NCI-H748 (cell line): ENCODE measurements at regions not wholly inside any gene's neighbourhood (a gene's known extent, or its start where the extent isn't known, plus 50 kb on each side); places are given as distances from the start of the nearest gene placed in this dataset.
"Not testable (repeated sequence)": the region's sequence is repeated elsewhere in the genome, so short reads cannot be mapped to it uniquely, and the experiment has no call there.

Source experiments
- DNase-seq: peaks from one replicate; lab custom pipeline; 2025; ENCODE audit not compliant: unreplicated experiment; lab: John Stamatoyannopoulos, UW

GRCh38 chr17:54666559-54666958, 234.1 kb upstream of the TOM1L1 start:
- DNase-seq: no peak

- DNase-seq: no peak
Measured at GRCh38 chr17:54678158-54678557, 222.5 kb upstream of the TOM1L1 start.

GRCh38 chr17:54680410-54680809, 220.2 kb upstream of the TOM1L1 start:
- no peak for DNase-seq

GRCh38 chr17:54694287-54694887, 206.3 kb upstream of the TOM1L1 start:
- no peak for DNase-seq

- not testable (repeated sequence) for DNase-seq
Measured at GRCh38 chr17:54712798-54713197, 187.9 kb upstream of the TOM1L1 start.

- no peak for DNase-seq
Measured at GRCh38 chr17:54718286-54718685, 182.4 kb upstream of the TOM1L1 start.

- DNase-seq: no peak
Measured at GRCh38 chr17:54727624-54728023, 173.0 kb upstream of the TOM1L1 start.

- no peak for DNase-seq
Measured at GRCh38 chr17:54736573-54736972, 164.1 kb upstream of the TOM1L1 start.

GRCh38 chr17:54738496-54738895, 162.2 kb upstream of the TOM1L1 start:
- DNase-seq: no peak

GRCh38 chr17:54744750-54745149, 155.9 kb upstream of the TOM1L1 start:
- no peak for DNase-seq

- no peak for DNase-seq
Measured at GRCh38 chr17:54745239-54745638, 155.4 kb upstream of the TOM1L1 start.

GRCh38 chr17:54745862-54746261, 154.8 kb upstream of the TOM1L1 start:
- no peak for DNase-seq

- DNase-seq: no peak
Measured at GRCh38 chr17:54749157-54749556, 151.5 kb upstream of the TOM1L1 start.

GRCh38 chr17:54754560-54754959, 146.1 kb upstream of the TOM1L1 start:
- DNase-seq: peak; percentile 29

- no peak for DNase-seq
Measured at GRCh38 chr17:54760836-54761235, 139.8 kb upstream of the TOM1L1 start.

GRCh38 chr17:54770836-54771235, 129.8 kb upstream of the TOM1L1 start:
- DNase-seq: no peak

- no peak for DNase-seq
Measured at GRCh38 chr17:54771409-54771915, 129.2 kb upstream of the TOM1L1 start.

- DNase-seq: no peak
Measured at GRCh38 chr17:54780238-54780637, 120.4 kb upstream of the TOM1L1 start.

- no peak for DNase-seq
Measured at GRCh38 chr17:54781389-54781788, 119.3 kb upstream of the TOM1L1 start.

- no peak for DNase-seq
Measured at GRCh38 chr17:54784305-54784704, 116.3 kb upstream of the TOM1L1 start.

GRCh38 chr17:54785643-54786268, 114.9 kb upstream of the TOM1L1 start:
- DNase-seq: no peak

- no peak for DNase-seq
Measured at GRCh38 chr17:54789101-54789880, 111.4 kb upstream of the TOM1L1 start.
